OCI-LY3 (cell line): ENCODE measurements at regions not wholly inside any gene's neighbourhood (a gene's known extent, or its start where the extent isn't known, plus 50 kb on each side); places are given as distances from the start of the nearest gene placed in this dataset.

Source experiments
- CTCF ChIP-seq: fragments of 200-600, 300-600 bp; sonication (generic); IDR thresholded peaks from 2 replicates; pipeline ENCODE4 v1.5.1; 2014; ENCODE audit warnings: antibody characterized with exemption, low read length, low read depth
- EZH2phosphoT487 ChIP-seq: fragments of 200-600 bp; shearing (Covaris generic); IDR thresholded peaks from 2 replicates; pipeline ENCODE4 v1.6.1; 2018; ENCODE audit warnings: antibody characterized with exemption, mixed run types, low read depth

- no peak for TF ChIP-seq CTCF
- TF ChIP-seq EZH2phosphoT487 = no peak
Observed at GRCh38 chr4:110332483-110332882, 134.1 kb upstream of the ELOVL6 start.
